Suprapubic skin (tissue), 4 donors: ENCODE measurements at regions not wholly inside any gene's neighbourhood (a gene's known extent, or its start where the extent isn't known, plus 50 kb on each side); places are given as distances from the start of the nearest gene placed in this dataset.

Experiments used
- DNase-seq, 2 donors: peaks; one replicate each; pipeline ENCODE4 v3.0.0-alpha.2; 2019; ENCODE audit warnings: low spot score in 2 of 2
- H3K27ac ChIP-seq: fragments of 200-600 bp; sonication (generic); one replicate; pipeline ENCODE4 v1.5.1; 2019
- H3K27me3 ChIP-seq: fragments of 200-600 bp; sonication (generic); one replicate; pipeline ENCODE4 v1.5.1; 2019
- H3K36me3 ChIP-seq: fragments of 200-600 bp; sonication (generic); one replicate; pipeline ENCODE4 v1.5.1; 2019
- H3K4me1 ChIP-seq: fragments of 200-600 bp; sonication (generic); one replicate; pipeline ENCODE4 v1.5.1; 2019
- H3K4me3 ChIP-seq: fragments of 200-600 bp; sonication (generic); one replicate; pipeline ENCODE4 v1.5.1; 2019; ENCODE audit warnings: mild to moderate bottlenecking
- H3K9me3 ChIP-seq: fragments of 200-600 bp; sonication (generic); one replicate; pipeline ENCODE4 v1.5.1; 2019
- CTCF ChIP-seq, 2 donors: fragments of 200-600 bp in 1 of 2; fragments of 450-650 bp in 1 of 2; sonication (generic) in 1 of 2; IDR thresholded peaks; one replicate each; pipeline ENCODE4 v1.5.1; 2016 to 2019; ENCODE audit warnings: antibody characterized with exemption in 2 of 2, mild to moderate bottlenecking in 1 of 2, moderate library complexity in 1 of 2
- EP300 ChIP-seq: sonication (generic); formaldehyde crosslinking; IDR thresholded peaks from one replicate; pipeline ENCODE4 v1.6.1; 2017; ENCODE audit warnings: antibody characterized with exemption
- POLR2A ChIP-seq, 2 donors: fragments of 450-650 bp; IDR thresholded peaks; one replicate each; pipeline ENCODE4 v1.6.1; 2017; ENCODE audit warnings: antibody characterized with exemption in 2 of 2, mild to moderate bottlenecking in 2 of 2, moderate library complexity in 2 of 2
- POLR2AphosphoS5 ChIP-seq, 3 donors: sonication (generic); formaldehyde crosslinking; IDR thresholded peaks; one replicate each; pipeline ENCODE4 v1.6.1; 2017; ENCODE audit warnings: antibody characterized with exemption in 3 of 3
- WGBS: methylation state at CpG from one replicate; pipeline ENCODE4 v1.1.5; 2018; 5-methylcytosine and 5-hydroxymethylcytosine counted together

- H3K4me1 ChIP-seq, result no peaks in the 10 kb centered on the region
- no peak overlapping the region for H3K4me3 ChIP-seq
- H3K27me3 ChIP-seq, result peaks cover 20% of the 10 kb centered on the region
- TF ChIP-seq EP300, result no peak
- TF ChIP-seq CTCF (IDR thresholded peaks at IDR 0.05), result no peak
- TF ChIP-seq POLR2A (IDR thresholded peaks at IDR 0.05), result no peak
- no peak for TF ChIP-seq POLR2AphosphoS5 (IDR thresholded peaks at IDR 0.05)
- no peak overlapping the region for H3K27ac ChIP-seq
- no peaks in the 10 kb centered on the region for H3K36me3 ChIP-seq
- 86% methylated on average over 9 of the region's 9 CpGs for WGBS
- peaks cover 4% of the 10 kb centered on the region for H3K9me3 ChIP-seq
- DNase-seq, result no peak
These were observed 124.8 kb upstream of the ANO1 start for GRCh38 chr11:69953356-69953755.

- no peak for DNase-seq
- no peak for TF ChIP-seq POLR2A (IDR thresholded peaks at IDR 0.05)
- TF ChIP-seq CTCF (IDR thresholded peaks at IDR 0.05), result no peak
- TF ChIP-seq POLR2AphosphoS5 (IDR thresholded peaks at IDR 0.05), result no peak
- no peak for TF ChIP-seq EP300
- WGBS, result 93% methylated on average over 12 of the region's 12 CpGs
These were observed 123.4 kb upstream of the ANO1 start for GRCh38 chr11:69954756-69955155.

GRCh38 chr11:69956669-69957190 is 121.4 kb upstream of the ANO1 start:
- TF ChIP-seq CTCF (IDR thresholded peaks at IDR 0.05) (no peak), POLR2AphosphoS5 (IDR thresholded peaks at IDR 0.05) (no peak), EP300 (no peak), POLR2A (IDR thresholded peaks at IDR 0.05) (no peak)
- DNase-seq, result no peak
- Histone ChIP-seq H3K27me3 (peaks cover 22% of the 10 kb centered on the region), H3K4me3 (no peak overlapping the region), H3K27ac (no peak overlapping the region), H3K9me3 (no peaks in the 10 kb centered on the region), H3K36me3 (no peaks in the 10 kb centered on the region), H3K4me1 (no peaks in the 10 kb centered on the region)
- 95% methylated on average over 6 of the region's 8 CpGs for WGBS

More at GRCh38 chr11:69954756-69955155, 123.4 kb upstream of the ANO1 start:
- Histone ChIP-seq H3K9me3 (peaks cover 4% of the 10 kb centered on the region), H3K4me3 (no peak overlapping the region), H3K36me3 (no peaks in the 10 kb centered on the region), H3K4me1 (no peaks in the 10 kb centered on the region), H3K27me3 (peaks cover 21% of the 10 kb centered on the region), H3K27ac (no peak overlapping the region)

- WGBS, result 89% methylated on average over 5 of the region's 7 CpGs
These were observed 120.3 kb upstream of the ANO1 start for GRCh38 chr11:69957849-69958248.

GRCh38 chr11:69958308-69958707 is 119.8 kb upstream of the ANO1 start:
- WGBS, result 47% methylated on average over 2 of the region's 2 CpGs
- peaks cover 22% of the 10 kb centered on the region for H3K27me3 ChIP-seq
- no peak for DNase-seq

More at GRCh38 chr11:69957849-69958248, 120.3 kb upstream of the ANO1 start:
- Histone ChIP-seq H3K36me3 (no peaks in the 10 kb centered on the region), H3K4me1 (no peaks in the 10 kb centered on the region), H3K27me3 (peaks cover 22% of the 10 kb centered on the region), H3K27ac (no peak overlapping the region), H3K9me3 (no peaks in the 10 kb centered on the region), H3K4me3 (no peak overlapping the region)
- DNase-seq, result no peak
- TF ChIP-seq POLR2AphosphoS5 (IDR thresholded peaks at IDR 0.05), result no peak
- TF ChIP-seq CTCF (IDR thresholded peaks at IDR 0.05), result no peak
- TF ChIP-seq POLR2A (IDR thresholded peaks at IDR 0.05), result no peak
- no peak for TF ChIP-seq EP300

GRCh38 chr11:69959461-69959860 is 118.7 kb upstream of the ANO1 start:
- Histone ChIP-seq H3K27me3 (peaks cover 22% of the 10 kb centered on the region), H3K27ac (no peak overlapping the region)
- 80% methylated on average over 1 of the region's 8 CpGs for WGBS

More at GRCh38 chr11:69958308-69958707, 119.8 kb upstream of the ANO1 start:
- H3K27ac ChIP-seq, result no peak overlapping the region
- no peak for TF ChIP-seq POLR2AphosphoS5 (IDR thresholded peaks at IDR 0.05)
- no peaks in the 10 kb centered on the region for H3K4me1 ChIP-seq
- H3K9me3 ChIP-seq, result no peaks in the 10 kb centered on the region
- H3K4me3 ChIP-seq, result no peak overlapping the region
- H3K36me3 ChIP-seq, result no peaks in the 10 kb centered on the region

More at GRCh38 chr11:69959461-69959860, 118.7 kb upstream of the ANO1 start:
- H3K4me3 ChIP-seq, result no peak overlapping the region
- H3K4me1 ChIP-seq, result no peaks in the 10 kb centered on the region
- H3K9me3 ChIP-seq, result no peaks in the 10 kb centered on the region
- TF ChIP-seq POLR2AphosphoS5 (IDR thresholded peaks at IDR 0.05) (no peak), CTCF (IDR thresholded peaks at IDR 0.05) (no peak), EP300 (no peak), POLR2A (IDR thresholded peaks at IDR 0.05) (no peak)
- H3K36me3 ChIP-seq, result no peaks in the 10 kb centered on the region
- DNase-seq, result no peak
